Nephron (organoid): ENCODE measurements at regions not wholly inside any gene's neighbourhood (a gene's known extent, or its start where the extent isn't known, plus 50 kb on each side); places are given as distances from the start of the nearest gene placed in this dataset.

Source experiments
- H3K27ac Mint-ChIP-seq, 3 experiments: 2 replicates each; pipeline ENCODE4 v1.8.0; 2020; ENCODE audit warnings: mixed read lengths in 3 of 3, mild to moderate bottlenecking in 2 of 3, moderate library complexity in 1 of 3
- H3K27me3 Mint-ChIP-seq: 2 replicates; pipeline ENCODE4 v1.8.0; 2021; ENCODE audit warnings: low read depth, mild to moderate bottlenecking, moderate library complexity, mixed read lengths
- H3K36me3 Mint-ChIP-seq: 2 replicates; pipeline ENCODE4 v1.8.0; 2020; ENCODE audit warnings: low read depth, mixed read lengths
- H3K4me1 Mint-ChIP-seq: 2 replicates; pipeline ENCODE4 v1.8.0; 2020; ENCODE audit warnings: mixed read lengths
- H3K4me3 Mint-ChIP-seq, 3 experiments: 2 replicates each; pipeline ENCODE4 v1.8.0; 2020; ENCODE audit warnings: mild to moderate bottlenecking in 3 of 3, mixed read lengths in 3 of 3, moderate library complexity in 2 of 3
- H3K9me3 Mint-ChIP-seq: 2 replicates; pipeline ENCODE4 v1.8.0; 2020; ENCODE audit warnings: mixed read lengths
- TF ChIP-seq, protein P1 (sequence below), 3 experiments: fragments of 200-600 bp; sonication (generic); IDR thresholded peaks; one replicate each; pipeline ENCODE4 v1.5.0; 2021; ENCODE audit warnings: antibody characterized with exemption in 3 of 3; ENCODE audit not compliant: unreplicated experiment in 3 of 3

DNA sequence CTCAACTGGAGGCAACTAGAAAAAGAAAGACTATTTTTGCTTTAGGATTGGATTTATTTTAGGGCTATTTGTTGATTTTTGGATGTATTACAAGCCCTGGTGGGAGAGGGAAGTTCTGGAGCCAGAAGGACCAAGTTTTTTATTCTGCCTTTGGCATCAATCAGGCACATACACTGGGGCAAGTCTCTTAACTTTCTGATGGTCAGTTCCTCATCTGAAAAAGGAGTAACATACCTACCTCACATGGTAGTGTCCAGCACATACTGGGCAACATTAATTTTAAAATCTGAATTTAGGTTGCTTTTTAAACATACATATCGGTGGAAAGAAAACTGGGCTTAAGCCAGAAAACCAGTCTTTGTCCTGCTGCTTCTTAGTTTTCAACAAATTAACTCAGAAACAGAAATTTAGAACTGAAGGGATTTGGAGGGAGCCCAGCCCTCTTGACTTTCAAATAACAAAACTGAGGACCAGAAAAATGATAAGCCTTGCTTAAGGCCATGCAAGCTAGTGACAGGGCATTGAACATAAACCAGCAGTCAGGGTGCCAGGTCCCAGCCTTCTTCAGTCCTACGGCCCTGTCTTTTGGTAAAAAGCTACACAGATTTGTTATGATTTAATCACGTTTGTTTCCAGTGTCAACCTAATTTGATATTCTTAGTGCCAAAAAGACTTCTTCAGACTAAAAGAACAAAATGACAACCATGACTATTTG is 90.2 kb upstream of the SLC38A2 start:
- Mint-ChIP-seq H3K27me3 (no peaks in the 10 kb centered on the region), H3K36me3 (no peaks in the 10 kb centered on the region), H3K4me3 (peak overlapping the region in 2 of 3 experiments; percentile 6 to 67), H3K27ac (peak overlapping the region; percentile 33 to 85 (median 77)), H3K4me1 (peaks cover 47% of the 10 kb centered on the region), H3K9me3 (no peaks in the 10 kb centered on the region)
- TF ChIP-seq, protein P1, sequence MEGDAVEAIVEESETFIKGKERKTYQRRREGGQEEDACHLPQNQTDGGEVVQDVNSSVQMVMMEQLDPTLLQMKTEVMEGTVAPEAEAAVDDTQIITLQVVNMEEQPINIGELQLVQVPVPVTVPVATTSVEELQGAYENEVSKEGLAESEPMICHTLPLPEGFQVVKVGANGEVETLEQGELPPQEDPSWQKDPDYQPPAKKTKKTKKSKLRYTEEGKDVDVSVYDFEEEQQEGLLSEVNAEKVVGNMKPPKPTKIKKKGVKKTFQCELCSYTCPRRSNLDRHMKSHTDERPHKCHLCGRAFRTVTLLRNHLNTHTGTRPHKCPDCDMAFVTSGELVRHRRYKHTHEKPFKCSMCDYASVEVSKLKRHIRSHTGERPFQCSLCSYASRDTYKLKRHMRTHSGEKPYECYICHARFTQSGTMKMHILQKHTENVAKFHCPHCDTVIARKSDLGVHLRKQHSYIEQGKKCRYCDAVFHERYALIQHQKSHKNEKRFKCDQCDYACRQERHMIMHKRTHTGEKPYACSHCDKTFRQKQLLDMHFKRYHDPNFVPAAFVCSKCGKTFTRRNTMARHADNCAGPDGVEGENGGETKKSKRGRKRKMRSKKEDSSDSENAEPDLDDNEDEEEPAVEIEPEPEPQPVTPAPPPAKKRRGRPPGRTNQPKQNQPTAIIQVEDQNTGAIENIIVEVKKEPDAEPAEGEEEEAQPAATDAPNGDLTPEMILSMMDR (IDR thresholded peaks at IDR 0.05; ENCODE audit: unreplicated experiment in 3 of 3): no peak

DNA sequence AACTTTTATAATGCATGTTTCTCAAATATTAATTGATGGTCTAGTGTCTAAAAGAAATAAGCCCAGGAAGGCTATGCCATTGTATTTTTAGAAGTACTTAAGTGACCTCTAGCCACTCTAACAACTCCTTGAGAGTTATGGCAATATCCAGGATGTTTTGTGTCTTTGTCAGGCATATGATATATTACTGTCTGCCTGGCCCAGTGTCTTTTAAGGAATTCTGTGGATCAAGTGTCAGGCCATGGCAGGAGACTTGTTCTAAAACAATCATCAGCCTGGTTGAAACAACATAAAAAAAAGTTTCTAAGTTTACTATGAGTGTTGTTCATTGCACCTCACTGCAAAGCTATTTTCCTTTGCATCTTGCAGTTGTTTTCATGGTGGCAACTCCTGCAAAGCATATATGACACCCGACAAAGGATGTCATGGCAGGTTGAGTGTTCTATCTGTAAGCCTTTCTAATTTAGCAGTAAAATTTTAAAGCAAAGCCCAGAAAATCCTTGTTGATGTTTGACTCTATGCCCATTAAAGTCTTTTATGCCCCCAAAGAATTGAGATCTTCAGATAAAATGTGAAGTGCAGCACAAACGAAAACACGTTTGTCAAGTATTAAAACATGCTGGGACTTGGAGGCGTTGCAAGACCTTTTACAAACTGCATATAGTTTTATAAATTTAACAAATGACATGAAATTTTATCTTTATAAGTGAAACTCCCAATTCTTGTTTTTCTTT is 89.5 kb upstream of the SLC38A2 start:
- Mint-ChIP-seq H3K36me3 (no peaks in the 10 kb centered on the region), H3K4me1 (peaks cover 47% of the 10 kb centered on the region), H3K27me3 (no peaks in the 10 kb centered on the region), H3K4me3 (peak overlapping the region in 2 of 3 experiments; percentile 6 to 67), H3K27ac (peak overlapping the region; percentile 33 to 85 (median 77)), H3K9me3 (no peaks in the 10 kb centered on the region)
- TF ChIP-seq, protein P1 (IDR thresholded peaks at IDR 0.05; ENCODE audit: unreplicated experiment in 3 of 3): no peak

DNA sequence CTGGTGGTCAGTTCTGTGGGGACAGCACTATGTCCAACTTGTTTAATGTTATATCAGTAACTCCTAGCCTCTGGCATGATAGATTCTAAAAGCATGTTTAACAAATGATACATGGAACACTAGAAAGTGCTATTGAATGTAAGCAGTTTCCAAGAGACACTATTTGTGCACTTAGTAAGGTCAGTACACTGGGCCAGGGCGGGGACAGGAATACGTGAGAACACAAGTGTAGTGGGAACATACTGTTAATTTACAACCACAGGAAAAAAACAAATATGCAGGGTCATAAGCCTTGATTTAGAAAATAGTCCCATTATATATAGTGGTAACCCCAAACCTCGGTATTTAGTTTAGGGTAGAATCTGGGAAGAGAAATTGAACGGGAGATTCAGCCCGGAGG is 88.9 kb upstream of the SLC38A2 start:
- TF ChIP-seq, protein P1 (IDR thresholded peaks at IDR 0.05; ENCODE audit: unreplicated experiment in 3 of 3): no peak
- no peaks in the 10 kb centered on the region for H3K9me3 Mint-ChIP-seq
- peaks cover 52% of the 10 kb centered on the region for H3K4me1 Mint-ChIP-seq
- peak overlapping the region; percentile 33 to 85 (median 77) for H3K27ac Mint-ChIP-seq
- peak overlapping the region in 1 of 3 experiments; percentile 4 for H3K4me3 Mint-ChIP-seq
- no peaks in the 10 kb centered on the region for H3K36me3 Mint-ChIP-seq
- no peaks in the 10 kb centered on the region for H3K27me3 Mint-ChIP-seq

DNA sequence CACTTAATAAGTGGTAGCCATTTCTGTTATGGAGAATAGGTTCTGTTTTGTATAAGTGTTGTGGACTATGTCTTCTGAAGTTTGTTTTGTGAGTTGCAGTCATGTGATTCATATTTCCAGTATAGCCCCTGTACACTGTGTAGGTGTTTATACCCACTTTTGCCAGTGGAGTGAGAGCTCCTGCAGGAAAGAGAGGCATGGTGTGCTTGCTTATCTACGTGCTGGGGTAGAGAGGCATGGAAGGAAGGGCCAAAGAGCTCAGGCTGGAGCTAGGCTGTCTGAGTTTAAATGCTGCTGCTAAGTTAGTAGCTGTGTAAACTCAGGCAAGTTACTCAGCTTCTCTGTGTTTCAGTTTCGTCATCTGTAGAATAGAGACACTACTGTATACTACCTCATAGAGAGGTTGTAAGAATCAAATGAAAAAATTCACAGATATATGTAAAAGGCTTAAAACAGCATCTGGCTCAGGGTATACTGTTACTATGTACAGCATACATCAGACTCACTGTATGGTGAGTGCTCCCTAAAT is 88.2 kb upstream of the SLC38A2 start:
- TF ChIP-seq, protein P1 (IDR thresholded peaks at IDR 0.05; ENCODE audit: unreplicated experiment in 3 of 3): no peak

DNA sequence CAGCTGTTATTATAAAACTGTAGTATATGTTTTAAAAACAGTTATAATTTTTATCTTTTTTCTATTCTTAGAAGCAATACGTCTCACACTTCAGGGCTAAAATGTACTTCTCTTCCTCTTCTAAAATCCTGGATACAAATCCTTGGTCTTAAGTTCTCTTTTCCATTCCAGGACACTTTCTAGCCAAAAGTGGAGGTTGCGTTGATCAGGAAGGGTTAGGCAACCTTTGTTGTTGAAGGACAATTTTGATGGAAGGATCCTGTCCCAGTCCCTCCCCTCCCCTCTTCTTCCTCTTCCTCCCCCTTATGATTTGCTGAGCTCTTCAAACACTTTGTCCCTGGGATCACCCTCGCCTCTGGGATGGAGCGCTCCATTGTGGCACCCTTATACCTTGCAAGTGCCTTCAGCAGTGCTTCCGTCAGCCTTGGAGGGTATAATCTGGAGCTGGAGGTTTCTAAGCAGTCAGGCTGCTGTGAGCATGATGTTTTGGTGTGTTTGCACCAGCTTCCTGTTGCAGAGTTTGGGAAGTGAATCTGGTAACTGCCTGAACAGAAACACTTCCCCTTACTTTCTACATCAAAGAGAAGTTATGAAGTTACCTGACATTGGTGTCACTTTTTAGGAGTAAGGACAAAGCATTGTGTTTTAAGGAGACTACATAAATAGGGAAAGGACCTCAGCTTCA is 87.4 kb upstream of the SLC38A2 start:
- Mint-ChIP-seq H3K4me1 (peaks cover 67% of the 10 kb centered on the region), H3K36me3 (no peaks in the 10 kb centered on the region), H3K9me3 (no peaks in the 10 kb centered on the region), H3K27me3 (no peaks in the 10 kb centered on the region), H3K4me3 (no peak overlapping the region), H3K27ac (peak overlapping the region in 2 of 3 experiments; percentile 77 to 85)
- TF ChIP-seq, protein P1 (IDR thresholded peaks at IDR 0.05; ENCODE audit: unreplicated experiment in 3 of 3): no peak

More for the DNA sequence above, 88.2 kb upstream of the SLC38A2 start:
- no peaks in the 10 kb centered on the region for H3K36me3 Mint-ChIP-seq
- H3K4me3 Mint-ChIP-seq: no peak overlapping the region
- H3K27me3 Mint-ChIP-seq: no peaks in the 10 kb centered on the region
- no peaks in the 10 kb centered on the region for H3K9me3 Mint-ChIP-seq
- H3K27ac Mint-ChIP-seq: peak overlapping the region; percentile 10 to 85 (median 77)
- H3K4me1 Mint-ChIP-seq: peaks cover 59% of the 10 kb centered on the region
